ENCODE measurements at regions not wholly inside any gene's neighbourhood (a gene's known extent, or its start where the extent isn't known, plus 50 kb on each side); places are given as distances from the start of the nearest gene placed in this dataset.
"Not testable (repeated sequence)": the region's sequence is repeated elsewhere in the genome, so short reads cannot be mapped to it uniquely, and the experiment has no call there.

DNA sequence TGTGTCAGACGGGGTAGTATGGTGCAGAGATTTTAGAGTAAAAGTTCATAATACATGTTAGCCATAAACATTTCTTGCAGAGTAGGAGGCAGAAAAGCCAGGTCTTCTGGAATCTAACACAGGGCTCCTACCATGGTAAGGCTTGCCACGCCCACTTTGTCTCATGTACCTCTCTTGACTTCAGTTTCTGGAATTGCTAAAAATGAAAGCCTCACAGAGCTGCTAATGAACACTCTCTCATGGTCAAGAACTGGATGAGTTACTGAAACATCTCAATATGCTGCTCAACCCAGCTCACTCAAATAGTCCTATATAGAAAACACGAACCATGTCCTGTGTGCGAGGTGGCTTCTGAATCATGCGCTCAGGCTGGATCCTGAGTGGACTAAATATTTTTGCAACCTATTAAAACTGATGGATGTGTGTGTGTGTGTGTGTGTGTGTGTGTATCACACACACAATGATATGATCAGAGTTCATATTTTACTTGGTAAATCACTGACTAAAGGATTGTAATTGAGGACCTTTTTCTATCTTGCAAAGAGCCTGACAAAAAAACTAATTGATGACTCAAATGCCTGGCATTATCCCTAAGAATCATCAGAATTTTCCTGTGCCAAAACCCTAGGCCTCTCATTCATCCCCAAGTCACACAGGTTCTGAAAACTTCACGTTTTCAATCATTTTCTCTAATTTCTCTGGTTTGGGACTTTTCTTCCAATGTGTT lies 1306.6 kb downstream of the XPNPEP1 start:
- intact Hi-C loops (cut with DNase I; ENCODE audit: low total_unique reads), result no loop called here
- Histone ChIP-seq H3K27me3 (no peaks in the 10 kb centered on the region), H3K36me3 (ENCODE audit: low read depth, missing control alignments) (no peaks in the 10 kb centered on the region), H3K27ac (no peak overlapping the region), H3K4me3 (no peak overlapping the region), H3K9me3 (no peaks in the 10 kb centered on the region), H3K4me1 (no peaks in the 10 kb centered on the region)
- TF ChIP-seq POLR2A (IDR thresholded peaks at IDR 0.05) (no peak), CTCF (IDR thresholded peaks at IDR 0.05) (no peak)
- WGBS, 2 donors, result 80 to 93% methylated on average over 6 of the region's 6 CpGs
- no peak for DNase-seq

DNA sequence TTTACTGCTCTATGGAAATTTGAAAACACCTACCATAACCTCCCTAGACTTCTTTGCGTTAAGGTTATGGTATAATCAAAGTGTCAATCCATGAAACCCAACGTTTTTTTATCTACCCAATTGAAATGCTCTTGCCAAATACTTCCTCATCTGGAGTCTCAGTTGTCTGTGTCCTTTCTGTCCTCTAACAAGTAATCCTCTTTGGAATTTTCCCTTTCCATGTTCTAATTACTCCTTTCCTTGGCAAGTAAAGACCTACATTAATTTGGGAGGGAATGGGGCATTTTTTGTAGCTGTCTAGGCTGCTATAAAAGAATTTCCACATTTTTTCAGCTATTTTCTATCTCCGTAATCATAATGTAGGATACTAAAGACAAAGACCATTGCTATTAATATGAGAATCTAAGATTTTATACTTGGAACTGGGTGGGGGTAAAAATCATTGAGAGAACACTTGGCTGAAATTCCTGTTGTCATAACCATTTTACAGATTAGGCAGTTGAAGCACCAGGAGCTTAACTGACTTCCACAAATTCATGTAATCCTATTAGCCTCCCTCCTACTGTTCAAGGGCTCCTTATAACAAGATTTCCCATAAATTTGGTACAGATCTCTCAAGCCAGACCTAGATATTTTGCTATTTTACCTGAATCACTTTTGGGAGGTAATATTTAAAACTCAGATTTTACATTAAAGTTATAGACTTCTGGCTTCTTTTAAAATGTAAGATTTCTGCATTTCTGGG lies 1307.6 kb downstream of the XPNPEP1 start:
- DNase-seq, result no peak
- intact Hi-C loops (cut with DNase I; ENCODE audit: low total_unique reads), result no loop called here
- H3K27ac ChIP-seq, result no peak overlapping the region
- no peaks in the 10 kb centered on the region for H3K9me3 ChIP-seq
- H3K4me1 ChIP-seq, result no peaks in the 10 kb centered on the region
- no peaks in the 10 kb centered on the region for H3K36me3 ChIP-seq (ENCODE audit: low read depth, missing control alignments)
- TF ChIP-seq POLR2A (IDR thresholded peaks at IDR 0.05), result no peak
- no peaks in the 10 kb centered on the region for H3K27me3 ChIP-seq
- WGBS, 2 donors, result 72 to 77% methylated on average over 3 of the region's 3 CpGs
- no peak overlapping the region for H3K4me3 ChIP-seq

DNA sequence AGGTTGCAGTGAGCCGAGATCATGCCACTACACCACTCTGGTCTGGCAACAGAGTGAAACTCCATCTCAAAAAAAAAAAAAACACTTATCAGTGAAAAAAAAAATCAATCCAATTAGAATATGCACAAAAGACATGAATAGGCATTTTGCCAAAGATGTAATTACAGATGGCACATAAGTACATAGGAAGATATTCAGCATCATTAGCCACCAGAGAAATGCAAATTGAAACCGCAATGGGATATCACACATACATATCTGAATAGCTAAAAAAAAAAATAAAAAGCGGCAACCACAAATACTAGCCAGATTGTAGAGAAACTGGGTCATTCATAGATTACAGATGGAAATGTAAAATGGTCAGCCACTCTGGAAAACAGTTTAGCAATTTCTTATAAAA lies 1310.8 kb downstream of the XPNPEP1 start:
- H3K9me3 ChIP-seq, result no peaks in the 10 kb centered on the region
- TF ChIP-seq CTCF (IDR thresholded peaks at IDR 0.05), result no peak
- TF ChIP-seq POLR2A (IDR thresholded peaks at IDR 0.05), result no peak
- no peak overlapping the region for H3K4me3 ChIP-seq
- H3K27ac ChIP-seq, result no peak overlapping the region
- no peaks in the 10 kb centered on the region for H3K4me1 ChIP-seq
- H3K27me3 ChIP-seq, result no peaks in the 10 kb centered on the region
- no peaks in the 10 kb centered on the region for H3K36me3 ChIP-seq (ENCODE audit: low read depth, missing control alignments)
- 63 to 65% methylated on average over 3 of the region's 3 CpGs for WGBS, 2 donors
- no peak for DNase-seq
- intact Hi-C loops (cut with DNase I; ENCODE audit: low total_unique reads), result no loop called here

GRCh38 chr10:108608860-108609259 lies 1314.5 kb downstream of the XPNPEP1 start:
- WGBS, 2 donors, result 69 to 82% methylated on average over 1 of the region's 1 CpG
- no peak for DNase-seq
- Histone ChIP-seq H3K4me1 (no peaks in the 10 kb centered on the region), H3K27me3 (no peaks in the 10 kb centered on the region), H3K27ac (no peak overlapping the region), H3K9me3 (no peaks in the 10 kb centered on the region), H3K36me3 (ENCODE audit: low read depth, missing control alignments) (no peaks in the 10 kb centered on the region), H3K4me3 (no peak overlapping the region)
- intact Hi-C loops (cut with DNase I; ENCODE audit: low total_unique reads), result no loop called here
- TF ChIP-seq POLR2A (IDR thresholded peaks at IDR 0.05) (no peak), CTCF (IDR thresholded peaks at IDR 0.05) (no peak)

- H3K9me3 ChIP-seq, result no peaks in the 10 kb centered on the region
- TF ChIP-seq POLR2A (IDR thresholded peaks at IDR 0.05) (no peak), CTCF (IDR thresholded peaks at IDR 0.05) (no peak)
These were observed 1321.5 kb downstream of the XPNPEP1 start for GRCh38 chr10:108601851-108602250.

GRCh38 chr10:108600511-108600910 lies 1322.8 kb downstream of the XPNPEP1 start:
- H3K36me3 ChIP-seq (ENCODE audit: low read depth, missing control alignments); intact Hi-C loops (cut with DNase I; ENCODE audit: low total_unique reads); H3K4me1 ChIP-seq; H3K4me3 ChIP-seq; H3K27me3 ChIP-seq; DNase-seq; H3K9me3 ChIP-seq; H3K27ac ChIP-seq: not testable (repeated sequence)
- WGBS, 2 donors, result 81 to 86% methylated on average over 4 of the region's 4 CpGs

More at GRCh38 chr10:108601851-108602250, 1321.5 kb downstream of the XPNPEP1 start:
- Histone ChIP-seq H3K27me3 (no peaks in the 10 kb centered on the region), H3K4me1 (no peaks in the 10 kb centered on the region), H3K27ac (no peak overlapping the region), H3K36me3 (ENCODE audit: low read depth, missing control alignments) (no peaks in the 10 kb centered on the region), H3K4me3 (no peak overlapping the region)
- DNase-seq, result no peak
- 87 to 88% methylated on average over 2 of the region's 2 CpGs for WGBS, 2 donors
- intact Hi-C loops (cut with DNase I; ENCODE audit: low total_unique reads), result no loop called here

- H3K27ac ChIP-seq; H3K27me3 ChIP-seq; H3K4me1 ChIP-seq; intact Hi-C loops (cut with DNase I; ENCODE audit: low total_unique reads); H3K4me3 ChIP-seq; DNase-seq; H3K36me3 ChIP-seq (ENCODE audit: low read depth, missing control alignments); H3K9me3 ChIP-seq: not testable (repeated sequence)
- 55 to 72% methylated on average over 11 of the region's 11 CpGs for WGBS, 2 donors
These were observed 1324.0 kb downstream of the XPNPEP1 start for GRCh38 chr10:108599317-108599716.

Measured in testis (tissue), 2 donors.